CD4-positive, alpha-beta T cell treated with Interleukin-10 for 1 hour (primary cell): ENCODE measurements at regions not wholly inside any gene's neighbourhood (a gene's known extent, or its start where the extent isn't known, plus 50 kb on each side); places are given as distances from the start of the nearest gene placed in this dataset.
"Not testable (repeated sequence)": the region's sequence is repeated elsewhere in the genome, so short reads cannot be mapped to it uniquely, and the experiment has no call there.

Experiments
- DNase-seq: peaks from one replicate; pipeline ENCODE4 v3.0.0-alpha.2; 2020

- not testable (repeated sequence) for DNase-seq
Observed at GRCh38 chr4:102397056-102397455, 51.8 kb upstream of the SLC39A8 start.

DNA sequence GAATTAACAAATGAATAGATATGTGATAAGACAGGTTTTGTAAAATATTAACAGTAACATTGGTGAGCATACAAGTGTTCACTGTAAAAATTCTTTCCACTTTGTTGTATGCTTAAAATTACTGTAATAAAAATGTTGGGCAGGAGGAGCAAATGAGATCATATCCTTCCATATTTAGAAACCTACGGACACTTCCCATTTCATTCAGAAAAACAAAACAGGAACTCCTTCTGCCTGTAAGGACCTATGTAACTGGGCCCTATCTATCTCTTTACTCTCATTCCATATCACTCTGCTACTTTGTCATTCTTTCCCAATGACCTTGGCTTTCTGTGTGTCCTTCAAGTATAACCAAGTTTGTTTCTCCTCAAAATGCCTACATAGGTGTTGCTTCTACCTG is 53.7 kb upstream of the SLC39A8 start:
- DNase-seq: no peak

- no peak for DNase-seq
Observed at GRCh38 chr4:102400898-102401297, 55.6 kb upstream of the SLC39A8 start.

GRCh38 chr4:102402223-102402622 is 56.9 kb upstream of the SLC39A8 start:
- no peak for DNase-seq

GRCh38 chr4:102403116-102403515 is 57.8 kb upstream of the SLC39A8 start:
- DNase-seq: no peak

DNA sequence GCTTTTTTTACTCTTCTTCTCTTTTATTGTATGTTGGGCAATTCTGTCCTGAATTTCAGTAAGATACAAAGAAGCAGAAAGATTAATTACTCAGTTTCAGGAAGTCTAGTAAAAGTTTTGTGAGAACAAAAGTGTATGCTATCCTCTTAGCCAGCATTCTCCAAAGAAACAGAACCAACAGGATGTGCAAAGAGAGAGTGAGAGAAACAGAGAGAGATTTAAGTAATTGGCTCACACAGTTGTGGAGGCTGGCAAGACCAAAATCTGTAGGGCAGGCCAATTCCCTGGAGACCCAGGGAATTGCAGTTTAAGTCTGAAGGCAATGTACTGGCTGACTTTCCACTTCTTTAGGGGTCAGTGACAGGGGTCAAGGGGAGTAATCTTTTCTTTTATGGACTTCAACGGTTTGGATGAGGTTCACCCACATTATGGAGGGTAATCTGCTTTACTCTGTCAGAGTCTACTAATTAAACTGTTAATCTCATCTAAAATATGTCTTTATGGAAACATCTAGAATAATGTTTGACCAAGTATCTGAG is 59.2 kb upstream of the SLC39A8 start:
- no peak for DNase-seq

DNA sequence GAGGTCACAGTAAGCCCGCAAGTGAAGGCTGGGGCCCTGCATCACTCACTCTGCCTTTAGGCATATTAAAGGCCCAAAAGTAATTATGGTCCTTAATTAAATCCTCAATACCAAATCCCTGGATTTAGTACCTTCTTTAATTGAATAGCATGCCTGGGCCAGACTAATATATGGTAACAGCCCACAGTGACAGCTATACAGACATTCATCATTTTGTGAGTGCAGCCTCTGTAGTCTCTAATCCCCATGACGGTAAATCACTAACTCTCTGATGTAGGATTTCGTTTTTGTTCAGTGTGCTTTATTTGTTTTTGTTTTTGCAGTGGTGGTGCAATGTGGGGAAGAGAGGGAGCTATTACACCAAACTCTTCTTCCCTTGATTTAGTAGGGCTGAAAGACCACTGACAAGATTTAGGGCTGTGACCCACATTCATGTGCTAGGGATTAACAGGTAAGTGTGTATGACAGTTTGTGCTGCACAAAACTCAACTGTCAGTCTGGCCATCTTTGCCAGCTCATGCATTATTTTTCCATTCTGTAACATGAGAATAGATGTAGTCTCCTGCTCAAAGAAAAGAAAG is 60.6 kb upstream of the SLC39A8 start:
- DNase-seq: no peak

GRCh38 chr4:102410884-102411283 is 65.6 kb upstream of the SLC39A8 start:
- not testable (repeated sequence) for DNase-seq

- DNase-seq: no peak
Observed at GRCh38 chr4:102411408-102411807, 66.1 kb upstream of the SLC39A8 start.

DNA sequence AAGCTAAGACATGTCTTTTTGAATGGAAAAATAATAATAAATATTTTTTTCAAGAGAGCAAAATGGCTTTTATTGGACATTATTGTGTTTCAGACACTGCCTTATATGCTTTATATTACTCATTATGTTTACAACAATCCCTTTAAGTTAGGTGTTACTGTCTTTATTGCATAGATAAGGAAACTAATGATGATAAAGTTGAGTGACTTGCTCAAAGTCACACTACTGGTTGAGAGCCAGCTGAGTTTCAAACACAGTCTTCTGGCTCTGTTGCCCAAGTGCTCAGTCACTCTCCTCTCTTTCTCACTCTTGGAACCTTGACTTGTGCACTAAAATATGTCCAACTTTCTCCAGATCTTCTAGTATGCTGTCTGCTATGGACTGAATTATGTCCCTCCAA is 71.5 kb upstream of the SLC39A8 start:
- DNase-seq: no peak

DNA sequence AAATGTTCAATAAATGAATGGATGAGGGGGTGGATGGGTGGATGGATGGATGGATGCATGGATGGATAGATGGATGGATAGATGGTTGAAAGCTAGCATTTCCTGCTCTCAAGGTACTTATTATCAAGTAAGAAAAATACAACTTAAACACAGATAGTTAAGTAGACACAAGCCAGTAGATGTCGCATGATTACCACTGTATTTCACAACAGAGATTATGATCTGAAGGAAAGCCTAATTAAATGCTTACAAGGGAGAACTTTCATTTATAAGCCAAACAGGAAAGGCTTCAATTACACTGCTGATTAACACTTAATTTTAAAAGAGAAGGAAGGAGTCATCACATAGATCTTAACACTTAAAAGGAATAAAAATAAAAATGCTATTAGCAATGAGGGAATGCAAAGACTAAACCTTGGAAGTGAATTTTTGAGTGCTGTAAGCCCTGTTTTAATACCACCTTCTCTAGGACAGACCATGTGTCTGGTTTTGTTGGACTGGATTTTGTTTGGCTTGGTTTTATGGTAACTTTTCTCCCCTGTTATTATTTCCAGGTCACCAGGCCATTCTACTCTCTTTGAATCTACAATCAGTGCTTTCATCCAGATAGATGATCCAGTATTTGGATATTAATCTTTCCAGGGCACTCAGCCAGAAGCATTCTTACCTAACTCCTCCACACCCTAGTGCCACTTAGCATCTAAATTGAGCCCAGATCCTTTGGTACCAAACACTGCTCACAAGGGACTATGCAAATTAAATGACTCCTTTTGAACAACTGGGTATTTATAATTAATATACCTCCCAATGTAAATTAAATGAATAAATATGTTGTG is 75.5 kb upstream of the SLC39A8 start:
- peak; percentile 15 for DNase-seq

GRCh38 chr4:102422843-102423242 is 77.6 kb upstream of the SLC39A8 start:
- no peak for DNase-seq

- no peak for DNase-seq
Observed at GRCh38 chr4:102423375-102423774, 77.8 kb upstream of the NFKB1 start.

DNA sequence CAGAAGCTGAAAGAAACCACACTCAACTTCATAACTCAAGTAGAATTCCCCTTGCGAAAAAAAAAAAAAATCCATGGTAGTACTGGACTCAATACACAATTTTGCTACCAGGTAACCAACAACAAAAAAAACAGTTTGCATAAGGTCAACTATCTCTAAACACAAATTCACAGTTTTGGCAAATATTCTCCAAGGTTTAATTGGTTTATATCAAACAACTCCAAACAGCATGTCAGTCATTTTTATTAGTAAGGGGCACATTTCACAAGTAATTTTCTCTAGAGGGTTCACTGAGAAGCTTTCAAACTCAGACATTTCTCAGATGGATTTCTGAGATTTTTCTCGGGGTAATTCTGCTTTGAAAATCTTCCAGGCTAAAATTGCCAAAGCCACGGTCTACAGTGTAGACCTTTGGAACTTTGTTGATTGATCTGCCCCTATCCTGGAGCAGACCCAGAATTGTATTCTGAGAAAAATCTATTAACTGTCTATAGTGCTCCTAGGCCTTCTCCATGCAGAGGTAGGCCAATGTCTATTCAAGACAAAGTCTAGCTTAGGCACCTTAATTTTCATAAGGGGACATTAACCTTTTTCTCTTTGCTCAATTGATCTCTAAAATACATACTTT is 73.7 kb upstream of the NFKB1 start:
- no peak for DNase-seq

GRCh38 chr4:102428122-102428521 is 73.0 kb upstream of the NFKB1 start:
- DNase-seq: no peak

- no peak for DNase-seq
Observed at GRCh38 chr4:102429553-102429952, 71.6 kb upstream of the NFKB1 start.

DNA sequence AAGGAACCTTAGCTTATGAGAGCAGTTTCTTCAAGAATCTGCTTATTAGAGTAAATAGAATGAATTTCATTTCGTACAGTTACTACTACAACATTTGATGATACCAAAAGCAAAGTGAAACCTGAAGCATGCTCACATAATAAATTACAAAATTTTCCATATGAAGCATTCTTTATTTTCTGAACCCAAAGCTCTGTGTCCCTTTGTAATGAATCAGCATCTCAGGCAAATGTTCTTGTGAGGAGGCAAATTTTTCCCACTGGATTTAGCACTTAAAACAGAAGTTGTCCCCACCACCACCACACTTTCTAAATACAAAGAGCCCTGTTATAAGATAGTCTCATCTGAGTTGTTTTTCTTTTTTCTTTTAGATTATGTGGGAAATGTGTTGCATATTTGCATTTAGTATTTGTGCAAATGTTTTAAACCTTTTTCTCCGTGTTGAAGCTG is 70.7 kb upstream of the NFKB1 start:
- DNase-seq: no peak

- DNase-seq: no peak
Observed at GRCh38 chr4:102431608-102431961, 69.6 kb upstream of the NFKB1 start.

GRCh38 chr4:102437111-102437510 is 64.0 kb upstream of the NFKB1 start:
- DNase-seq: no peak

GRCh38 chr4:102438396-102439235 is 62.5 kb upstream of the NFKB1 start:
- DNase-seq: no peak

DNA sequence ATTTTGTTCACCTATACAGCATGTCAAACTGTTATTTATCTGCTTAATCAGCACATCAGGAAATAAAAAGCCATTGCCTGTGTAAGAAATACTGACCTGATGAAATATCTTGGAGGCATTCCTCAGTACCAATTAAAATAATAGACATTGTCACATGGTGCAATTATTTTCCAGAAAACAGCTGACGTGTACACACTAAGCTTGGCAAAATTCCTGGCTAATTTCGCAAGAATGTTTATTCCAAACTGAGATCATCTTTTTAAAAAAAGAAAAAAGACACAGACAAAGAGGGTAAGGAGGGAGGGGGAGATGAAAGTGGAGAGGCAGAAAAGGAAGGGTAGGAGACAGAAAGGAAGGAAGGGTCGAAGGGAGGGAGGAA is 61.9 kb upstream of the NFKB1 start:
- no peak for DNase-seq

DNA sequence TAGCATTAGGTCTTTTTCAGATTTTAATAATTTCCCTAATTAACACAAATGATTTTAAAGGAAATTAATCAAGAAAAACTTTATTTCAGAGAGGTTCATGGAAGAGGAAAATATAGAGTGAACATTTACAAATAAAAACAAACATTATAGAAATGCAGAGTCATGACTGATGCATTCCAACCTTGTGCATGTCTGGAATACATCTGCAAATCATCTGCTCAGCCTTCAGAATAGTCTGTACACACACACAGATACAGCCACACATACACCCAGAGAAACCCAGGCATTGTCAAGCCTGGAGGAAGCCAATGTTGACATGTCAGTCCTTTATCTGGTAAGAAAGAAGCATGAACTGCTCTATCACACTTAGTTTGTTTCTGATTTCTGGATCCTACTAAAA is 61.3 kb upstream of the NFKB1 start:
- no peak for DNase-seq

- no peak for DNase-seq
Observed at GRCh38 chr4:102440498-102440897, 60.7 kb upstream of the NFKB1 start.
